Neuronal stem cell (in vitro differentiated cells): ENCODE measurements at regions not wholly inside any gene's neighbourhood (a gene's known extent, or its start where the extent isn't known, plus 50 kb on each side); places are given as distances from the start of the nearest gene placed in this dataset.
"Not testable (repeated sequence)": the region's sequence is repeated elsewhere in the genome, so short reads cannot be mapped to it uniquely, and the experiment has no call there.

Source experiments
- DNase-seq: peaks from one replicate; pipeline ENCODE4 v3.0.0-alpha.2; 2013; ENCODE audit warnings: low spot score
- H2AFZ ChIP-seq: one replicate; pipeline ENCODE4 v1.6.1; 2013; ENCODE audit warnings: mild to moderate bottlenecking, low read length, inconsistent platforms
- H2AK5ac ChIP-seq: 2 replicates; pipeline ENCODE4 v1.6.1; 2013; ENCODE audit warnings: low read depth, mild to moderate bottlenecking, inconsistent platforms, low read length, moderate library complexity, mixed read lengths
- H2BK120ac ChIP-seq: 2 replicates; pipeline ENCODE4 v1.6.1; 2013; ENCODE audit warnings: low read depth, mild to moderate bottlenecking, inconsistent platforms, low read length, moderate library complexity, mixed read lengths
- H2BK12ac ChIP-seq: one replicate; pipeline ENCODE4 v1.6.1; 2013; ENCODE audit warnings: low read length, inconsistent platforms
- H2BK15ac ChIP-seq: 2 replicates; pipeline ENCODE4 v1.6.1; 2013; ENCODE audit warnings: mild to moderate bottlenecking, low read length, inconsistent platforms, mixed read lengths
- H2BK5ac ChIP-seq: one replicate; pipeline ENCODE4 v1.6.1; 2013; ENCODE audit warnings: inconsistent platforms, mild to moderate bottlenecking, low read length, moderate library complexity
- H3K14ac ChIP-seq: one replicate; pipeline ENCODE4 v1.6.1; 2013; ENCODE audit warnings: low read length, inconsistent platforms
- H3K18ac ChIP-seq: 2 replicates; pipeline ENCODE4 v1.6.1; 2013; ENCODE audit warnings: low read length, inconsistent platforms
- H3K23ac ChIP-seq: 2 replicates; pipeline ENCODE4 v1.6.1; 2013; ENCODE audit warnings: low read depth, mild to moderate bottlenecking, mixed read lengths, low read length, inconsistent platforms; ENCODE audit not compliant: poor library complexity
- H3K27ac ChIP-seq: replicated peaks from 3 replicates; pipeline ENCODE4 v1.5.1; 2013; ENCODE audit warnings: low read length, inconsistent platforms
- H3K27me3 ChIP-seq, 3 experiments: 2 replicates each; pipeline ENCODE4 v1.6.1; 2013; ENCODE audit warnings: low read length in 3 of 3, mild to moderate bottlenecking in 2 of 3, inconsistent platforms in 1 of 3, low read depth in 1 of 3, mixed read lengths in 1 of 3, moderate library complexity in 1 of 3; ENCODE audit not compliant: control insufficient read depth in 3 of 3, insufficient read depth in 3 of 3
- H3K36me3 ChIP-seq, 2 donors: replicated peaks in 1 of 2; 2 replicates each; pipeline ENCODE4 v1.6.1; 2013; ENCODE audit warnings: low read length in 2 of 2; ENCODE audit not compliant: control insufficient read depth in 2 of 2, insufficient read depth in 2 of 2
- H3K4ac ChIP-seq: 2 replicates; pipeline ENCODE4 v1.6.1; 2013; ENCODE audit warnings: inconsistent platforms, mild to moderate bottlenecking, low read length, moderate library complexity
- H3K4me1 ChIP-seq, 2 donors: 1 replicate in 1 of 2; 2 replicates in 1 of 2; pipeline ENCODE4 v1.6.1; 2013; ENCODE audit warnings: low read length in 2 of 2, low read depth in 1 of 2; ENCODE audit not compliant: control insufficient read depth in 2 of 2, insufficient read depth in 1 of 2
- H3K4me2 ChIP-seq: one replicate; pipeline ENCODE4 v1.6.1; 2013; ENCODE audit warnings: mild to moderate bottlenecking, low read length, inconsistent platforms; ENCODE audit not compliant: insufficient read depth, poor library complexity, severe bottlenecking
- H3K4me3 ChIP-seq, 2 donors: 2 replicates each; pipeline ENCODE4 v1.5.1; 2013; ENCODE audit warnings: low read length in 2 of 2, mild to moderate bottlenecking in 2 of 2, inconsistent platforms in 1 of 2, moderate library complexity in 1 of 2
- H3K79me1 ChIP-seq: one replicate; pipeline ENCODE4 v1.6.1; 2013; ENCODE audit warnings: low read depth, mild to moderate bottlenecking, inconsistent platforms, low read length, moderate library complexity
- H3K9ac ChIP-seq: one replicate; pipeline ENCODE4 v1.6.1; 2013; ENCODE audit warnings: mild to moderate bottlenecking, low read depth, low read length, inconsistent platforms; ENCODE audit not compliant: poor library complexity
- H3K9me3 ChIP-seq, 2 donors: replicated peaks in 1 of 2; 2 replicates each; pipeline versions ENCODE3 to v1.6.1; 2013; ENCODE audit warnings: low read length in 2 of 2, mild to moderate bottlenecking in 2 of 2, inconsistent platforms in 1 of 2, low read depth in 1 of 2, mixed read lengths in 1 of 2, moderate library complexity in 1 of 2; ENCODE audit not compliant: control insufficient read depth in 2 of 2, insufficient read depth in 1 of 2
- H4K8ac ChIP-seq: one replicate; pipeline ENCODE4 v1.6.1; 2013; ENCODE audit warnings: low read depth, mild to moderate bottlenecking, inconsistent platforms, low read length, moderate library complexity
- H4K91ac ChIP-seq: one replicate; pipeline ENCODE4 v1.6.1; 2013; ENCODE audit warnings: low read length, low read depth, mild to moderate bottlenecking, inconsistent platforms; ENCODE audit not compliant: poor library complexity
- WGBS, 2 donors: extraction: QIAGEN DNeasy Blood & Tissue Kit; methylation state at CpG; one replicate each; pipeline ENCODE4 v1.1.7; 2013; ENCODE audit warnings: missing lambda C conversion rate in 2 of 2, mixed read lengths in 1 of 2; ENCODE audit not compliant: insufficient read length in 2 of 2, insufficient replicate concordance in 1 of 2; ENCODE audit errors: extremely low coverage in 2 of 2; 5-methylcytosine and 5-hydroxymethylcytosine counted together

DNA sequence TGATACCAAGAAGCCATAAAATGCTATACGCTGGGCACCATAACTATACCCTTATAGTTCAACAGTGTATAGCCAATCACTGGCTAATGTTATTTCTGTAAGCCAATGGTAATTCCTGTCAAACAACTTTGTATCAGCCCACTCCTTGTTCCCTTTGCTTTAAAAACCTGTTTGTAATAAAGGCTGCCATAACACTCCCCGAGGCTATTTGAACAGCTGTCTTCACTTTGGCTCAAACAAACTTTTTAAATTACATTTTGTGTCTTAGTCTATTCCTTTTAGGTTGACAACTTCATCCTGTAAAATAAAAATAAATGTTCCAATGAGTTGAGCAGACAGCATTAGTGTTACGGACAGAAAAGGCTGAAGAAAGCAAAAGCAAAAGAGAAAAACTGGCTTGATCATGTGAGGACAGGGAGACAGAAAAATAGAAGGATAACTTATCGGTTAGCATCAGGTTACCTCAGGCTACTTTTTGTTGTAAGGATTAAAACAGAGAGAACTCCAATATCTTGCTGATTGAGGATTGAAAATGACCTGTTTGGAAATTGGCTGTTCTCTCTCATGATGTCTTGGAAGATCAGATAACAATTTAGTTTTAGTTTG, 95.0 kb downstream of the AASDHPPT start:
- H3K27me3 ChIP-seq: no peaks in the 10 kb centered on the region
- no peak overlapping the region for H2AK5ac ChIP-seq
- no peaks in the 10 kb centered on the region for H3K4me1 ChIP-seq
- no peak overlapping the region for H4K91ac ChIP-seq
- H3K23ac ChIP-seq: no peak overlapping the region
- no peak overlapping the region for H2BK12ac ChIP-seq
- H2BK15ac ChIP-seq: no peak overlapping the region
- H3K4me2 ChIP-seq: no peak overlapping the region
- no peak overlapping the region for H2BK120ac ChIP-seq
- DNase-seq: no peak
- H3K4ac ChIP-seq: no peak overlapping the region
- no peak overlapping the region for H3K14ac ChIP-seq
- WGBS, 2 donors: no CpG with 5 or more reads among the region's 4 CpGs
- no peak overlapping the region for H3K27ac ChIP-seq
- H3K9me3 ChIP-seq: peaks cover 0 to under 1% of the 10 kb centered on the region in 2 donors
- H3K4me3 ChIP-seq: no peak overlapping the region
- no peak overlapping the region for H2AFZ ChIP-seq
- no peak overlapping the region for H2BK5ac ChIP-seq
- no peaks in the 10 kb centered on the region for H3K79me1 ChIP-seq
- H3K36me3 ChIP-seq: no peaks in the 10 kb centered on the region
- H4K8ac ChIP-seq: no peak overlapping the region
- no peak overlapping the region for H3K18ac ChIP-seq
- H3K9ac ChIP-seq: no peak overlapping the region

GRCh38 chr11:106173291-106173690, 95.8 kb downstream of the AASDHPPT start:
- Histone ChIP-seq H2BK12ac (no peak overlapping the region), H4K8ac (no peak overlapping the region), H4K91ac (no peak overlapping the region), H3K14ac (no peak overlapping the region), H3K4me3 (no peak overlapping the region), H3K18ac (no peak overlapping the region), H3K27me3 (no peaks in the 10 kb centered on the region), H3K9ac (no peak overlapping the region), H2AFZ (no peak overlapping the region), H3K4me2 (no peak overlapping the region), H2BK15ac (no peak overlapping the region), H3K4me1 (no peaks in the 10 kb centered on the region), H3K4ac (no peak overlapping the region), H3K27ac (no peak overlapping the region), H2BK120ac (no peak overlapping the region), H2AK5ac (no peak overlapping the region), H3K79me1 (no peaks in the 10 kb centered on the region), H3K36me3 (no peaks in the 10 kb centered on the region), H3K9me3 (no peaks in the 10 kb centered on the region), H2BK5ac (no peak overlapping the region), H3K23ac (no peak overlapping the region)
- WGBS, 2 donors: no CpG with 5 or more reads among the region's 2 CpGs
- DNase-seq: no peak

DNA sequence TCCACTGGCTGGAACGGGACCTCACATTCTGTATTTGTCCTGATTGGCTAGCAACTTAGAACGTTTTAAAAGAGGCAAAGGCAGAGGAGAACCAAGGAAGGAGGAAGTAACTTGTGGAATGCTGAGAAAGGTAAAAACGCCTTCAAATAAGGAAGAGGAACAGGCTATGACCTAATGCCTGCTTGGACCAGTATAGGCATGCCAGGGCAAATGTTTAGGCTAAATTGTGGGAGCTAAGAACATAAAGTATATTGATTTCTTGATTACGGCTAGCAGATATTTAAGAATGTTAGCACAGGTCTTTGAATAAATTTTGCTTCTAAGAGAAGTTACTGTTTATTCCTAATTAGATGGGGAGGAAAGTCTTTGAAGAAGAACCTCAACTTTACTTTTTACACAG, 96.5 kb downstream of the AASDHPPT start:
- H3K4me1 ChIP-seq, H4K8ac ChIP-seq, H3K14ac ChIP-seq, H3K27ac ChIP-seq, H3K79me1 ChIP-seq, H3K36me3 ChIP-seq, H4K91ac ChIP-seq, H3K4me3 ChIP-seq, H2BK12ac ChIP-seq, H3K4ac ChIP-seq, H3K27me3 ChIP-seq, H2AK5ac ChIP-seq, H2BK15ac ChIP-seq, H3K23ac ChIP-seq, H2AFZ ChIP-seq, H3K9ac ChIP-seq, H3K4me2 ChIP-seq, H2BK5ac ChIP-seq, H3K18ac ChIP-seq, H2BK120ac ChIP-seq, H3K9me3 ChIP-seq, DNase-seq: not testable (repeated sequence)
- WGBS, 2 donors: no CpG with 5 or more reads among the region's 4 CpGs

GRCh38 chr11:106176817-106177216, 99.4 kb downstream of the AASDHPPT start:
- no peak overlapping the region for H2AK5ac ChIP-seq
- H3K36me3 ChIP-seq: no peaks in the 10 kb centered on the region
- DNase-seq: no peak
- no peaks in the 10 kb centered on the region for H3K79me1 ChIP-seq
- H3K9me3 ChIP-seq: no peaks in the 10 kb centered on the region
- H3K4ac ChIP-seq: no peak overlapping the region
- peak overlapping the region; percentile 18 for H3K23ac ChIP-seq
- H3K27me3 ChIP-seq: no peaks in the 10 kb centered on the region
- no peak overlapping the region for H3K4me2 ChIP-seq
- H4K8ac ChIP-seq: no peak overlapping the region
- no peaks in the 10 kb centered on the region for H3K4me1 ChIP-seq
- H3K9ac ChIP-seq: no peak overlapping the region
- H2BK5ac ChIP-seq: no peak overlapping the region
- no peak overlapping the region for H2BK12ac ChIP-seq
- H3K14ac ChIP-seq: no peak overlapping the region
- H2BK15ac ChIP-seq: no peak overlapping the region
- no peak overlapping the region for H2AFZ ChIP-seq
- no peak overlapping the region for H2BK120ac ChIP-seq
- no peak overlapping the region for H3K27ac ChIP-seq
- peak overlapping the region; percentile 27 for H3K18ac ChIP-seq
- no CpG with 5 or more reads among the region's 17 CpGs for WGBS, 2 donors
- H4K91ac ChIP-seq: no peak overlapping the region
- H3K4me3 ChIP-seq: no peak overlapping the region
